ENCODE measurements at regions not wholly inside any gene's neighbourhood (a gene's known extent, or its start where the extent isn't known, plus 50 kb on each side); places are given as distances from the start of the nearest gene placed in this dataset.

DNA sequence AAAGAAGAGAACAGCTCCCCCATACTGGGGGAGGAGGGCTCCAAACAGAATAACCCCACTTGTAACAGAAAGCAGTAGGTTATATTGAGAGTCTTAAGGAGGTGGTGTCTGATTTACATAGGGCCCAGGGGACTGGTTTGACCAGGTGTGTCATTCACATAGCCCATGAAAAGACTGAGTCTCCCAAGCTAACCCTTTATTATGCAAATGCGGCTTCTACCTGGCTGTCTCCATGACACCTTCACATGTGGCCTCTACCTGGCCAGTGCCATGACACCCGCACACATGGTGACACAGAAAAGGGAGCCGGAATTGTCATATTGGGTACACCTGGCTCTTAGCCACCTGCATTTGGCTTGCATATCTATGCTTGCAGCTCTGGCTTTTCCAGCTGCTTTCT is 1057.2 kb upstream of the PIK3C3 start (continued):
- TF ChIP-seq CHD2 (IDR thresholded peaks at IDR 0.05; ENCODE audit: borderline replicate concordance, low read depth, low read length): no peak
- no peak for TF ChIP-seq LARP7 (IDR thresholded peaks at IDR 0.05)

DNA sequence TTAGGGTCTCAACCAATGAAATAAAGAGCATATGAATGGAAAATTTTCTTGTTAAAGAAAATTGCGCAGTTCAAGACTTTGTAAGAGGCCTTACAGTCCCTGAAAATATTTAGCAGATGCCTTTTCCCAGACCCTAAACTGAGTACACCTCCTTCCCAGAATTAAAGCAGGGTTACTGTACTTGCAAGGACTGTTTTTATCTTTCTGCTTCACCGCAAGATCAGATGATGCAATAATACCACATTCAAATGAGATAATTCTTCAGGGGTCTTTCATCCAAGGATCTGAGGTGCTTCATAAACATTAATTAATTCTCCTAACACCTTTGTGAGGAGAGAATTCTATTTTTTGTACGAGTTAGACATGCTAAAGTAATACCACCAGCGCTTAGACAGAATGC is 1071.8 kb upstream of the PIK3C3 start:
- Histone ChIP-seq H3K27ac (ENCODE audit: control insufficient read depth, insufficient read depth) (no peak overlapping the region), H3K4me3 (no peak overlapping the region), H3K9me3 (replicated peaks; ENCODE audit: control insufficient read depth, insufficient read depth, low read length) (no peaks in the 10 kb centered on the region), H3K27me3 (replicated peaks in 1 of 2; ENCODE audit: control insufficient read depth in 2 of 2, insufficient read depth in 2 of 2, low read length in 1 of 2) (no peaks in the 10 kb centered on the region), H3K9ac (ENCODE audit: control insufficient read depth, insufficient read depth, low read length) (no peak overlapping the region), H3K79me2 (ENCODE audit: control insufficient read depth, insufficient read depth, low read length) (no peaks in the 10 kb centered on the region), H3K4me1 (ENCODE audit: control insufficient read depth, insufficient read depth, low read length) (no peaks in the 10 kb centered on the region), H2AFZ (ENCODE audit: control insufficient read depth, low read depth, low read length) (no peak overlapping the region), H3K4me2 (ENCODE audit: control insufficient read depth, insufficient read depth) (no peak overlapping the region), H4K20me1 (ENCODE audit: control insufficient read depth, insufficient read depth) (no peaks in the 10 kb centered on the region), H3K36me3 (ENCODE audit: control insufficient read depth in 2 of 2, insufficient read depth in 2 of 2, low read length in 1 of 2) (no peaks in the 10 kb centered on the region)
- ChIA-PET RAD21 (ENCODE audit: unreplicated experiment) (no interaction called here), SMC1A (ENCODE audit: uncharacterized antibody, unreplicated experiment) (no interaction called here), CTCF (no interaction called here), POLR2A (no interaction called here)
- in situ Hi-C loops (cut with MboI): no loop called here
- no peak for ATAC-seq
- 55% methylated on average over 4 of the region's 4 CpGs for WGBS (ENCODE audit: insufficient coverage, insufficient replicate concordance, low lambda C conversion rate, missing lambda C conversion rate)
- TF ChIP-seq RAD51 (IDR thresholded peaks at IDR 0.05): no peak
- TF ChIP-seq CHD1 (IDR thresholded peaks at IDR 0.05; ENCODE audit: low read depth, low read length): no peak
- TF ChIP-seq CBFB (IDR thresholded peaks at IDR 0.05; ENCODE audit: low read depth): no peak
- no peak for TF ChIP-seq POLR2A (IDR thresholded peaks at IDR 0.05; ENCODE audit: low read depth, low read length)
- TF ChIP-seq RFX5 (IDR thresholded peaks at IDR 0.05; ENCODE audit: low read depth, low read length): no peak
- TF ChIP-seq PAX5 (IDR thresholded peaks at IDR 0.05; ENCODE audit: borderline replicate concordance, low read depth, low read length): no peak
- no peak for TF ChIP-seq BMI1 (IDR thresholded peaks at IDR 0.05; ENCODE audit: borderline replicate concordance)
- TF ChIP-seq RUNX3 (IDR thresholded peaks at IDR 0.05; ENCODE audit: low read length): no peak
- no peak for TF ChIP-seq SIX5 (IDR thresholded peaks at IDR 0.05; ENCODE audit: low read depth, low read length, severe bottlenecking)
- TF ChIP-seq, protein P1, sequence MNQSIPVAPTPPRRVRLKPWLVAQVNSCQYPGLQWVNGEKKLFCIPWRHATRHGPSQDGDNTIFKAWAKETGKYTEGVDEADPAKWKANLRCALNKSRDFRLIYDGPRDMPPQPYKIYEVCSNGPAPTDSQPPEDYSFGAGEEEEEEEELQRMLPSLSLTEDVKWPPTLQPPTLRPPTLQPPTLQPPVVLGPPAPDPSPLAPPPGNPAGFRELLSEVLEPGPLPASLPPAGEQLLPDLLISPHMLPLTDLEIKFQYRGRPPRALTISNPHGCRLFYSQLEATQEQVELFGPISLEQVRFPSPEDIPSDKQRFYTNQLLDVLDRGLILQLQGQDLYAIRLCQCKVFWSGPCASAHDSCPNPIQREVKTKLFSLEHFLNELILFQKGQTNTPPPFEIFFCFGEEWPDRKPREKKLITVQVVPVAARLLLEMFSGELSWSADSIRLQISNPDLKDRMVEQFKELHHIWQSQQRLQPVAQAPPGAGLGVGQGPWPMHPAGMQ (IDR thresholded peaks at IDR 0.05; ENCODE audit: borderline replicate concordance): no peak
- no peak for TF ChIP-seq RELA (IDR thresholded peaks at IDR 0.05; ENCODE audit: borderline replicate concordance, partially characterized antibody)
- TF ChIP-seq ASH2L (IDR thresholded peaks at IDR 0.05; ENCODE audit: borderline replicate concordance, low read depth): no peak
- TF ChIP-seq SRF (IDR thresholded peaks at IDR 0.05; ENCODE audit: low read depth in 2 of 2, low read length in 2 of 2): no peak
- TF ChIP-seq, protein P2, sequence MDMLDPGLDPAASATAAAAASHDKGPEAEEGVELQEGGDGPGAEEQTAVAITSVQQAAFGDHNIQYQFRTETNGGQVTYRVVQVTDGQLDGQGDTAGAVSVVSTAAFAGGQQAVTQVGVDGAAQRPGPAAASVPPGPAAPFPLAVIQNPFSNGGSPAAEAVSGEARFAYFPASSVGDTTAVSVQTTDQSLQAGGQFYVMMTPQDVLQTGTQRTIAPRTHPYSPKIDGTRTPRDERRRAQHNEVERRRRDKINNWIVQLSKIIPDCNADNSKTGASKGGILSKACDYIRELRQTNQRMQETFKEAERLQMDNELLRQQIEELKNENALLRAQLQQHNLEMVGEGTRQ (IDR thresholded peaks at IDR 0.05; ENCODE audit: borderline replicate concordance, low read depth, low read length): no peak
- TF ChIP-seq FOXK2 (IDR thresholded peaks at IDR 0.05): no peak
- TF ChIP-seq ESRRA (IDR thresholded peaks at IDR 0.05; ENCODE audit: low read length): no peak
- TF ChIP-seq PAX8 (IDR thresholded peaks at IDR 0.05): no peak
- no peak for DNase-seq (ENCODE audit: low read depth, low spot score)
- intact Hi-C loops (cut with micrococcal nuclease; ENCODE audit: unreplicated experiment): no loop called here
- BruUV-seq (replicated peaks): no TSS peak
- no peak for FAIRE-seq

All from GM12878 (cell line).